ENCODE measurements at regions not wholly inside any gene's neighbourhood (a gene's known extent, or its start where the extent isn't known, plus 50 kb on each side); places are given as distances from the start of the nearest gene placed in this dataset.

DNA sequence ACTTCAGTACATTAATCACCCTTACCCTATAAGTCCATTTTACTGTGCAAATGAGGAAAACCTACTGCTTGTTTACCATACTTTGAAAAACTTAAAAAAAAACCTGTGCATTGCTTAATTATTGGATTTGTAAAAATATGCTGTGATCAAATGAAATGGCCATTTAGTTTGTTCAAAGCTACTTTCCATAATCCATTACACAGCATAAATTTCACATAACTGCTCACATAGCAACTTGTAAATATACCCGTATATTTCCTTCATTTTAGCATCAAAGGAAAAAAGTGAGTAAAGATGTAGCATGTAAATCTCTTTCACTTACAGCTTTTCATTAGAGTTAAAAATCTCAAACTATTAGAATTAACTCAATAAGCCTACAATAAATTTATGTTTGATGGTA lies 415.1 kb downstream of the NR4A2 start:
- TF ChIP-seq, protein P1, sequence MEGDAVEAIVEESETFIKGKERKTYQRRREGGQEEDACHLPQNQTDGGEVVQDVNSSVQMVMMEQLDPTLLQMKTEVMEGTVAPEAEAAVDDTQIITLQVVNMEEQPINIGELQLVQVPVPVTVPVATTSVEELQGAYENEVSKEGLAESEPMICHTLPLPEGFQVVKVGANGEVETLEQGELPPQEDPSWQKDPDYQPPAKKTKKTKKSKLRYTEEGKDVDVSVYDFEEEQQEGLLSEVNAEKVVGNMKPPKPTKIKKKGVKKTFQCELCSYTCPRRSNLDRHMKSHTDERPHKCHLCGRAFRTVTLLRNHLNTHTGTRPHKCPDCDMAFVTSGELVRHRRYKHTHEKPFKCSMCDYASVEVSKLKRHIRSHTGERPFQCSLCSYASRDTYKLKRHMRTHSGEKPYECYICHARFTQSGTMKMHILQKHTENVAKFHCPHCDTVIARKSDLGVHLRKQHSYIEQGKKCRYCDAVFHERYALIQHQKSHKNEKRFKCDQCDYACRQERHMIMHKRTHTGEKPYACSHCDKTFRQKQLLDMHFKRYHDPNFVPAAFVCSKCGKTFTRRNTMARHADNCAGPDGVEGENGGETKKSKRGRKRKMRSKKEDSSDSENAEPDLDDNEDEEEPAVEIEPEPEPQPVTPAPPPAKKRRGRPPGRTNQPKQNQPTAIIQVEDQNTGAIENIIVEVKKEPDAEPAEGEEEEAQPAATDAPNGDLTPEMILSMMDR (IDR thresholded peaks at IDR 0.05), result no peak
- TF ChIP-seq EZH2 (IDR thresholded peaks at IDR 0.05; ENCODE audit: borderline replicate concordance, insufficient read depth, low read depth, low read length, poor library complexity, severe bottlenecking), result no peak

All from B cell (primary cell).